ENCODE measurements at regions not wholly inside any gene's neighbourhood (a gene's known extent, or its start where the extent isn't known, plus 50 kb on each side); places are given as distances from the start of the nearest gene placed in this dataset.

- TF ChIP-seq CTCF (IDR thresholded peaks at IDR 0.05; ENCODE audit: low read depth, low read length), result no peak
- no peak for DNase-seq (ENCODE audit: low read depth, low spot score)
- in situ Hi-C loops (cut with HindIII; ENCODE audit: low sequenced_read_pairs), result no loop called here
- H3K4me3 ChIP-seq (ENCODE audit: low read depth, low read length), result no peak overlapping the region
These were observed 509.8 kb upstream of the JARID2 start for GRCh38 chr6:14735956-14736486.

- H3K4me3 ChIP-seq (ENCODE audit: low read depth, low read length), result no peak overlapping the region
- no peak for DNase-seq (ENCODE audit: low read depth, low spot score)
- TF ChIP-seq CTCF (IDR thresholded peaks at IDR 0.05; ENCODE audit: low read depth, low read length), result no peak
- in situ Hi-C loops (cut with HindIII; ENCODE audit: low sequenced_read_pairs), result no loop called here
These were observed 509.3 kb upstream of the JARID2 start for GRCh38 chr6:14736554-14736953.

GRCh38 chr6:14738497-14738896 is 507.4 kb upstream of the JARID2 start:
- H3K4me3 ChIP-seq (ENCODE audit: low read depth, low read length), result no peak overlapping the region
- DNase-seq (ENCODE audit: low read depth, low spot score), result no peak
- no peak for TF ChIP-seq CTCF (IDR thresholded peaks at IDR 0.05; ENCODE audit: low read depth, low read length)
- in situ Hi-C loops (cut with HindIII; ENCODE audit: low sequenced_read_pairs), result no loop called here

GRCh38 chr6:14738933-14739332 is 506.9 kb upstream of the JARID2 start:
- H3K4me3 ChIP-seq (ENCODE audit: low read depth, low read length), result no peak overlapping the region
- in situ Hi-C loops (cut with HindIII; ENCODE audit: low sequenced_read_pairs), result no loop called here
- DNase-seq (ENCODE audit: low read depth, low spot score), result no peak
- TF ChIP-seq CTCF (IDR thresholded peaks at IDR 0.05; ENCODE audit: low read depth, low read length), result no peak

- no peak for TF ChIP-seq CTCF (IDR thresholded peaks at IDR 0.05; ENCODE audit: low read depth, low read length)
These were observed 506.0 kb upstream of the JARID2 start for GRCh38 chr6:14739827-14740226.

GRCh38 chr6:14742171-14742570 is 503.7 kb upstream of the JARID2 start:
- no peak overlapping the region for H3K4me3 ChIP-seq (ENCODE audit: low read depth, low read length)
- in situ Hi-C loops (cut with HindIII; ENCODE audit: low sequenced_read_pairs), result no loop called here
- no peak for DNase-seq (ENCODE audit: low read depth, low spot score)
- no peak for TF ChIP-seq CTCF (IDR thresholded peaks at IDR 0.05; ENCODE audit: low read depth, low read length)

More at GRCh38 chr6:14739827-14740226, 506.0 kb upstream of the JARID2 start:
- no peak overlapping the region for H3K4me3 ChIP-seq (ENCODE audit: low read depth, low read length)
- in situ Hi-C loops (cut with HindIII; ENCODE audit: low sequenced_read_pairs), result no loop called here
- no peak for DNase-seq (ENCODE audit: low read depth, low spot score)

- no peak overlapping the region for H3K4me3 ChIP-seq (ENCODE audit: low read depth, low read length)
- in situ Hi-C loops (cut with HindIII; ENCODE audit: low sequenced_read_pairs), result no loop called here
- no peak for DNase-seq (ENCODE audit: low read depth, low spot score)
- TF ChIP-seq CTCF (IDR thresholded peaks at IDR 0.05; ENCODE audit: low read depth, low read length), result no peak
These were observed 503.2 kb upstream of the JARID2 start for GRCh38 chr6:14742680-14743079.

Data from astrocyte of the spinal cord (primary cell).